GM19438 (cell line): ENCODE measurements at regions not wholly inside any gene's neighbourhood (a gene's known extent, or its start where the extent isn't known, plus 50 kb on each side); places are given as distances from the start of the nearest gene placed in this dataset.
"Not testable (repeated sequence)": the region's sequence is repeated elsewhere in the genome, so short reads cannot be mapped to it uniquely, and the experiment has no call there.

ENCODE experiments used
- ATAC-seq: cut with Tn5 transposase; IDR thresholded peaks from one replicate; pipeline ENCODE4 v1.9.1; 2021; ENCODE audit warnings: low read depth; ENCODE audit not compliant: unreplicated experiment

DNA sequence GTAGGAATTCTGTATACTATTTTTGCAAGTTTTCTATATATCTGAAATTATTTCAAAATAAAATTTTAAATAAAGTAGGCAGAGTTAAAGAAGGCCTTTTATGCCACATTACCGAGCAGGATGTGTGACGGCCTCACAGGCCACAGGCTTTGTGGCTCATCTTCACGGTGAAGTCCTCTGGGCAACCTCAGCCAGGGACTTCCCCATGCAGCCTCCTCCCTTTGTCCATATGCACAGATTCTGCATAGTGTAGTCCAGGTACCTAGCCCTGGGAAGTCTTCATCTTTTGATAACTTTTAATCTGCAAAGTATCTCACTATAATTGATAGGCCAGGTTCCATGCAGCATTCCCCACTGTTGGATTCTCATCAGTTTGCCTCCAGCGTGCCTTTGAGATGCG lies 62.8 kb downstream of the ARHGAP11B start:
- ATAC-seq: not testable (repeated sequence)

DNA sequence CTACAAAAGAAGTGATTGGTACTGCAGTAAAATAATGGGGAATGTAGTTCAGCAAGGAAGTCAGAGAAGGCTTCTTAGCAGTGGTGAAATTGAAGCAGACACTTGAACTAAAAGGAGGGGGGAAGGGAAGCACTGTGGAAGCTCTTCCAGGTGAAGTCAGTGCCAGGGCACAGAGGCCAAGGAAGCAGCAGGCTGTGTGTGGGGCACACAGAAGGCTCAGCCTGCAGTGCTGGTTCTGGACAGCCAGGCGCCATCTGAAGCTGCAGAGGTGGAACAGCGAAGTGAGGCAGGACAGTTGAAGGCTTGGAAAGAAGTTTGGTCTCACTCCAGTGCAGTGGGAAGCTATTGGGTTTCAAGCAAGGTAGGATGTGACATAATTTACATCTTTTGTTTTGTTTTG lies 64.2 kb downstream of the ARHGAP11B start:
- ATAC-seq: not testable (repeated sequence)

DNA sequence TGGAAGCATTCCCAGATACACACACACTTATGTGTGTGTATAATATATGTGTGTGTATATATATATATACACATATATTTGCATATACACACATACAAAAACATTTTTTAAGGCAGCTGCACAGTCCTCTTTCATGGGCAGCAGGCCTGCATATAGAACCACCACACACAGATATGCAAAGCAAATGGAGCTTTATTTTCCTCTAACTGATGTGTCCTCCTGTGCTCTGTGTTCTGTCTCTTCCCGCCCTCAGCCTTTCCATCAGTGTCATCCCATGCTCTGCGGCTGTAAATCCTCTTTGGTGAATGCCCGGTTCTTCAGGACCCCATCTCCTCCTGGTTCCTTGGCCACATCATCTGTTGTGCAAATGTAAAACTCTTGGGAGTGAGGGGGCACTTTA lies 69.9 kb downstream of the ARHGAP11B start:
- ATAC-seq: not testable (repeated sequence)

DNA sequence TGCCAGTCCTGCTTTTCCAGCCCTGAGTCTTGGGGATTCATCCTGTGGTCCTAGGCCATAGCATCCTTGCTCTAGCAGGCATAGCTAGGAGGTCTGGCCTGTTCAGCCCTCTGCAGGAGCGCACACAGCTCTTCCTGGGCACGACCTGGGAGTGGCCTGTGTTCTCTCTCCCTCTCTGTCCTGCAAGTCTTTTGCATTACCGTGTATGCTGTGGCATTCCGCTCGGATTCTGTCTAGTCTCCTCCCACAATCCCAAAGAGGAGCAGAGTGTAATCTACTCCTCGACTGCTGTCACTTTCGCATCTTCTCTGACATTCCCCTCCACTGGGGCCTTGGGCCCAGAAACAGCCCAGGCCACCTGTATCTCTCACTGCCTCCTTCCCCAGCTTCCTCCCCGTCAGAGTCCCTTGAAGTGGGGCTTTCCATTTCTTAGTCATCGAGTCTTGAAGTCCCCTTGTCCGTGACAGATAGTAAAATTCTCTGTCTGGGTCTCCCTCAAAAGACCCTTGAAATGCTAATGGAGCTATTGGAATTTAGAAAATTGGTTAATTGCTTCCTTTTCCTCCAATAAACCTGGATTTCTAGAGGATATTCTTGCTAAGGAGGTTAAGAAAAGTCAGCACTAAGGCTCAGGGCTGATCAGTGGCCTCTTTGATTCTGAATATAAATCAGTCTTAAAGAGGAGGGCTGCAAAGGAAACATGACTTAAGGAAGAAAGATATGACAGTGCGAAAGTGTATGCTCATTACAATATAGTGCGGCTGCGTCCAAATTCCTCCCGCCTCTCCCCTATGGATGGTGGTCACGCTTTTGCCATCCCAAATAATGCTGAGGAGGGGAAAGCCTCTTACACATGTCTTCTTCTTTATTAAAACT lies 70.7 kb downstream of the ARHGAP11B start:
- peak; percentile 71 for ATAC-seq

DNA sequence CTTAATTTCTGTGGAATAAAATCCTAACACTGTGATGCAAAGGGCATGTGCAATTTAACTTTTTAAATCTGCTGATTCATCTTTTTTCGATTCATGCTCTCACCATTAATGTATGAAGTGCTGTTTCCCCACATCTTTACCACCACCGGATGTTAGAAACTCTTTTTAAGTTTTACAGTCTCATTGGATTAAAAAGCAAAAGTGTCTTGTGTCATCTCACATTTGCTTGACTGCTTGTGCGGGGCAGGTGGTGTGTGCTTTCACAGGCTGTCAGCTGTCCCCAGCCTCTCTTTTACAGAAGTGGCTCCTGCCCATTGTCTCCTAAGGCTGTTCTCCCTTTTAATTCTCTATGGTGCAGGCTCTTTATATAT lies 71.4 kb downstream of the ARHGAP11B start:
- peak; percentile 63 for ATAC-seq

DNA sequence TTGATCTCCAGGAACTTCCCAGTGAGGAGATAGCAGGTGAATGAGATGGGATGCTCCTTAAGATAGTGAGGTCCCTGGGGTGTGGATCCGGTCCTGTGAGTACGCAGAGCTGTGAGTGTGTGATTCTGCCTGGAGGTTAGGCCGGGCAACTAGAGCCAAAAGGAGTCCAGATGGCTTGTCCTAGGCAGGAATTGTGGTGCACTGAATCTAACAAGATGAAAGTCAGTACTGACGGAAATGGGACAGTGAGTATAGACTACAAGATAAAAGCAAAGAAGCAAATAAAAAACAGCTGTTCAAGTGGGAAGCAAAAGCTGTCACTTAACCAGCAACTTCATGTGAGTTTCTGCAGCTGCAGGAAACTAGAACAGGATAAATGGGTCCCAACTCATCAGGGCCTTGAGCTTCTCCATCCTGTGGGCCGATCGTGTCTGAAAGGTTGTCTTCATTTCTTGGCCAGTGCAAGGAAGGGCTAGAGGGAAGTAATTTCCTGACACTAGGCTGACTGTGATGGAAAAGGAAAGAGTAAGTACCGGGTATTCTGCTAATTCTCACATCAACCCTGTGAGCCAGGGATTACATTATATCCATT lies 74.2 kb downstream of the ARHGAP11B start:
- ATAC-seq: not testable (repeated sequence)

DNA sequence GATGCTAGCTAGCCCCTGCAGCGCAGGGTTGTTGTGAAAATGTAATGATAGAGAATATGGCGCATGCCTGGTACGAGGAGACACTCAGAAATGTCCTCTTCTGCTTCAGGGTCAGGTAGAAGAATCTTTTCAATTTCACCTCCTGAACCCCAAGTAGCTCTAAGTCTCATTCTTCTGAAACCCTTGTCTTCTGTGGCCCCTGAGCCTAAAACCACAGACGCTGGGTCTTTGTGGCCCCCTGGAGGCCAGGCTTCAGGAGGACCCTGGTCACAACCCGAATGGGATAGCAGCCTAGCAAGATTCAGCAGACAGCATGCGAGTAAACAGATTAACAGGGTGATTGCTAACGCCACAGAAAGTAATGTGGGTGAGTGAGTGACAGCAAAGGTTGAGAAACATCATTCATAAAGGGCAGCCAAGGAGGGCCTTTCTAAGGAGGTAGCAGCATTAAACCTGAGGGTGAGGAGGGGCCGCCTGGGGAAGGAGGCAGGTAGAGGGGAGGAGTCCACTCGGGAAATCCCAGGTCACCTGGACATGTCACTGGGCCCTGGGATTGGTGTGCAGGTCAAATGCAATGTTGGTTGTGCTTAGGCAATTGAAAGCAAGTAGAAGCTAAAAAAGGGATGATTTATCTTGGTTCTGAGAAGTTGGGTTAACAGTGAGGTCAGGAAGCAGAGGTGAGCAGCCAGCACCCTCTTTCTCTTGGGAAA lies 82.2 kb downstream of the ARHGAP11B start:
- not testable (repeated sequence) for ATAC-seq

DNA sequence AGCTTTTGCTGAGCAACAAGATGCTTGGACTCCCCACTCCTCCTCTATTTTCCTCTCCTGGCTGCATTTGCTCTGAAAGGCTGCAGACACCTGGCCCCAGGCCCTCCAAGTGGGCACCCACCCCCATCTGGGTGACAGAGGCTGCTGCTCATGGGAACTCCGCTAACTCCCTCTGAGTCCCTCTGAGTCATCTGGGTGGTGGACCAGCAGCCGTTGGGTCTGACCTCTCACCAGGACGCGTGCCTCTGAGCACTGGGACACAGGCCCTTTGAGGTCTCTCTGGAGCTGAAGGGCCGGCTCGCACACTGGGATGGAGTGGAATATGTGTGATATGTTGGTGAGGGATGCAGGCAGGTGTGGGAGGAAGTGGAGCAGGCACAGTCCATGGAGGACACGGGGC lies 82.9 kb downstream of the ARHGAP11B start:
- ATAC-seq: not testable (repeated sequence)

DNA sequence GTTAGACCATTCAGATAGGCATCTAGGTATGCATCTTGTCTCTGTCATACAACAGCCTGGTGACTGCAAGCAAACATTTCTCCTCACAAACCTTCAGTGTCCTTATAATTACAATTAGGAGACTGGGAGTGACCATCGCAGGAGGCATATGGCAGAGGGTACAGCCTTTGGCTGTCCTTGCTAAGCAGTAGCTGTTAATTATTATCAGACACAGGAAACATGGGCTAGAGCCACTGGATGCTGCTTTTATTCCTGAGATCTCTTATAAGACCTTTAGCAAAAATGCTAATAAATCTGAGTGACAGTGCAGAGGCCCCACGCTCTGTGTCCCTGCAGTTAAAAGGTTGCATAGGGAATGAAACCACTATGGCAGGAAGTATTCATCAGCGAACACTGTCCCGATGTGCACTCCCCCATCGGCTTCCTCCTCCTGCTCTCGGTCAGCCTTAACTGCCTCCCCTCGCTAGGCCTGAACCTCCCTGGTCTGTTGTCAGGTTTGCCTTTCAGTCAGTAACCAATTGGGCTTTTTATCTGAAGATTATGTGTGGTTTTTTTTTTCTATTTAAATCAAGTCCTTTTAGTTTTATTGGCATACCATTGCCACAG lies 92.2 kb downstream of the ARHGAP11B start:
- peak; percentile 54 for ATAC-seq

DNA sequence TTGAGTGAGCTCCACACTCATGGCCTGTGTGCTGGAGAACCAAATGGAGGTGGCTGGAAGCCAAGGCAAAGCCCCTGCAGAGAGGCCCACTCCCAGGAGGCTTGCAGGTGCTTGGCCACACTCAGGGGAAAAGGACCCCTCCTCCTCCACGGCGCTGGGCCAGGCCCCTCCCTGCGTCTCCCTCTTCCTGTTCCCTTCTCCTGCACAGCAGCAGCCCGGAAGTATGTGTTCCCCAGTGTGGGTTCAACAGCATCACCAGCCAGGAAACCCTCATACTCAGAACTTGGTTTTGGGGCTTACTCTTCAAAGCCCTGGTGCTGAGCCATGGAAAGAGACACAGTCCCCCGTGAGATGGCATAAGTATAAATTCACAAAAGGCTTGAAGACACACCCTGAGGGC lies 93.4 kb downstream of the ARHGAP11B start:
- not testable (repeated sequence) for ATAC-seq

DNA sequence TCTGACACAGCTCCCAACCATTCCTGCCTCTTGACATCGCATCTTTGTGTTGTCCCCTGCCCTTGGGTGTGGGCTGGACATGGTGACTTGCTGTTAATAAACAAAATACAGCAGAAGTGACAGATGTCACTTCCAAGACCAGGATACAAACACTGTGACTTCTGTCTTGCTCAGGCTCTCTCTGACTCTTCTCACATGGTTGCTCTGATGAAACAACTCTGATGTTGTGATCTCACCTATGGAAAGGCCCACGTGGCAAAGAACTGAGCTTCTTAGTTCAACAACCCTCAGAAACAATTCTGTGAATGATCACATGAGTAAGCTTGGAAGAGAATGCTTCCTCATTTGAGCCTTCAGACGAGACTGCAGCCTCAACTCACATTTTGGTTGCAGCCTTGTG lies 94.9 kb downstream of the ARHGAP11B start:
- ATAC-seq: not testable (repeated sequence)

DNA sequence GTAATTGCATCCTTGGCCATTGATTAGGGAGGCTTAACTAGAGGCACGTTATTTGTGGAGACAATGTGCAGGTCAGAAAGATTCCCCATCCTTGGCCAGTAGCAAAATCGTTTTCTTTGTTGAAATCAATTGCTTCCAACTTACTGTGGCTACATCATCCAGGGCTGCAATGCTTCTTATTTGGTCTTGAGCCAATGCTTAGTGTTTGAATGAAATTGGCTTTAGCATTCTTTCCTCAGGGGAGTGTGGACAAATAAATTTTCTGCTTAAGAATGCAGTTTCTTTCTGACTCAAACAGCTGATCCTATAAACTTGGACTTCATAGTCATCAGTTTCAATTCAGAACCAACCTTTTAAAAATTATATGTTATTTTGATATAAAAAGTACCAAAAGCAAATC lies 95.6 kb downstream of the ARHGAP11B start:
- not testable (repeated sequence) for ATAC-seq

DNA sequence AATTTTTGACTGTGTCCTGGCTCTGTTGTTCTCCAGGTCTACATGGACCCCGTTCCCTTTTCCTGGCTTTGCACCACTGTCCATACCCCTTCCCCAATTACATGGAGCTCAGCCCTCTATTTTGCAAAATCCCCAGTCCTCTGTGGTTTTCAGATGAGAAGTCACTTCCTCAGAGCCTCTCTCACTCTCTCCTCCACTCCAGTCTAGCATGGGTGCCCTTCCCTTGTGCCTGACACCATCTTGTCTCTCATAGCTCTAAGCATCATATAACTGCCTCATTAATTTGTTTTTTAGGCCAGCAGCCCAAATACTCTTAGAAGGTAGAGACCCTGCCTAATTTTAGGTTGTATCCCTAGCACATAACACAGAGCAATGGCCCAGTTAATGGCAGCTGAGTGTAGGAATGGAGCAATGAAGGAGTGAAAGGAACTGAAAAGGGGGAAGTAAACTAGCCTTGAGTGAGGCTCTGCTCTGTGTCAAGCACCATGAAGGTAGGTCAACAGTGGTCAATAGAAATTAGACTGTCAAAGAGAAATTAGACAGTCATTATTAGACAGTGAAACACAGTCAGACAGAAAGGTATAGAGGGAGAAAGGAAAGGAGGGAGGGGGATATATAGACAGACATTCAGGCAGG lies 97.7 kb downstream of the ARHGAP11B start:
- ATAC-seq: not testable (repeated sequence)

DNA sequence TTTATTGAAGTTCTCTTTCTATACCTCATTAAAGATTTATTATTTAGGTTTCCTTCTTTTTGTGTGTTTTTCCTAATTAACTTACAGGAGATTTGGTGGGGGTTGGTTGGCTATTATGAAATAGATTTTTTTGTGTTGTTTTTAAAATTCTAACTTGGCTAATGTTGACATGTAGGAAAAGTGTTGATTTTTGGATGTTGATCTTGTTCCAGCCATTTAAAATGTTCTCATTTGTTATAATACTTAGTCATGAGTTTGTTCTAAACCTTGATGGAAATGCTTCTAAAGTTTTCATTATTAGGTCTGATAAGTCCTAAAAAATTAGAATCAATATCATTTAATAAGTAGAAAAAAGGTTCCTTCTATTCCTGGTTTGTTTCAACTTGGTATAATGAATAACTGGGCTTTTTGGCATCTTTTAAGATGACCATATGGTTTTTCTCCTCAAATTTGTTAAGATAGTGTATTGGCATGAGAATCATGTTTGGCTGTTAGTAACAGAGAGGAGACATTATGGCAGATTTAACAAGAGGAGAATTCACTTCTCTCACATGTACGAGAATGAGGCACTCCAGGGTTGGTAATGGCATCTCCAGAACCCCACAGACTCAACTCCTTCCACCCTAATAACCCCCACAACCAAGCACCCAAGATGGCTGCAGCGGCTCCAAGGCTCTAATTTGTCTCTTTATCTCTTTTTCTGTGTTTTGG lies 104.1 kb downstream of the ARHGAP11B start:
- not testable (repeated sequence) for ATAC-seq

DNA sequence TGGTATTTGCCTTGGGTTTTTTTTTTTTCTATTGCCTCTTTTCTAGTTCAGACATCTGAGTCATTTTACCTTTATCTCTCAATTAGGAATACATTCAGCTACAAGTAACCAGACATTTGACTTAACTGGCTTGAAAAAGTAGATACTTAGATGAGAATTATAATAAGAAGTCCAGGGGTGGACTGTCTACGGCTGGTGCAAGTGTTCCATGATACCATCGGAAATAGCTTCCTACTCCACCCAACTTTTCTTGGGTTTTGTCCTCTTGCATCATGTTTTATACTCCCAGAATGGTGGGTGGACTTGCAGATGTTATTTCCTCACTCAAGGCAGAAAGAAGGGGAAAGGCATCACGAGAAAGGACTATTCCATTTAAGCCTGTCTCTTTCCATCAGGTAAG lies 104.7 kb downstream of the ARHGAP11B start:
- ATAC-seq: not testable (repeated sequence)

DNA sequence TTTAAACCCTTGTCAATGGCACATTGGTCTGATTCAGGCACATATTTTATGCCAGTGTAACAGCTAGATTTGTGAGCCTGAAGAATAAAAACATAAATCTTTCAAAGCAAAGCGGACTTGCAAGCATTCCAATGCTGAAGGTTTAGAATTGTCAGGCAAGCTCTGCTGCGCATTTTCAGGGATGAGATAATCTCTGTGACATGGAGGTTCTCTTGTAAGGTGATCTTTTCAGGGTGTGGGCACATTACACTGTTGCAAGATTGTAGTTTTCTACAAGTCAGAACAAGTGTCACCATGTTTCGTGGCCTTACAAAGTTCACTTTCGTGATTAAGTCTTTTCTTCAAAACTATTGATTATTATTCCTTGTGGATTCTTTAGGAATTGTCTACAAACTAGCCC lies 106.2 kb downstream of the ARHGAP11B start:
- not testable (repeated sequence) for ATAC-seq

DNA sequence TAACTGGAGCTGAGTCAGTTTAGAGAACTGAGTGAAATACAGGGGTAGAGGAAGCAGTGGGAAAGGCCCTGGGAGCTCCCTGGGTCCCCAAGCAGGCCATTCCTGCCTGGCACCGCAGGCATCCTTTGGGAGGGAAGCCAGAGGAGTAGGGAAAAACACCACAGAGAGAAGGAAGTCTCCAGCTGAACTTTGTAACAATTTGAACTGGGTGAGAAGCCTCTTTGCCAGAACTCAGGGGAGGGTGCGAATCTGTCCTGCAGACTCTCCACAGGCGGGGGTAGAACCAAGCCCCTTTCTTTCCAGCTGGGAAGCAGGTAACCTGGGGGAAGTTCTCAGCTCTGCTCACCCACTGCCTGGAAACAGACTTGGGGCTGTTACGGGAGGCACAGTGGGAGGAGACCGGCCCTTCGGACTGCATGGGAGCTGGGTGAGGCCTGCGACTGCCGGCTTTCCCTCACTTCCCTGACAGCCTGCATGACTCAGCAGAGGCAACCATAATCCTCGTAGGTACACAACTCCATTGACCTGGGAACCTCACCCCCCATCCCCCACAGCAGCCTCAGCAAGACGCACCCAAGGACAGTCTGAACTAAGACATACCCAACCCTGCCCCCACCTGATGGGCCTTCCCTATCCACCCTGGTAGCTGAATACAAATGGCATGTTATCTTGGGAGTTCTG lies 110.1 kb downstream of the ARHGAP11B start:
- not testable (repeated sequence) for ATAC-seq

DNA sequence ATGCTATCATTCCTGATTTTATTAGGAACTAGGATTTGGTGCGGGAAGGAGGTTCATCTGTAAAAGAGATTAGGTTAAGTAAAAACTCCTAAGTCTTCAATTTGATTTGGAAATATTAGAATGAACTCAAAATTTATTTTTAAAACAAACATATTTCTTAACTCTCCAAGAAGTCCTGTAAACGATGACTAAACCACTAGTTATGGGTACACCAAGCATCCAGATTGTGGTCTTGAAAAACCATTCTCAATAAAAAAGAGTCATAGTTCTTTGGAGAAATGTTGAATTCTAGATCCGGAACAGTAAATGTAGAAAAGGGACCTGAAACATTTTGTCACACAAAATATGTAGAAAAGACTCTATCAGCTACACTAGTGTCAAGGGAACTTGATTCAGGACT lies 116.9 kb downstream of the ARHGAP11B start:
- ATAC-seq: not testable (repeated sequence)

DNA sequence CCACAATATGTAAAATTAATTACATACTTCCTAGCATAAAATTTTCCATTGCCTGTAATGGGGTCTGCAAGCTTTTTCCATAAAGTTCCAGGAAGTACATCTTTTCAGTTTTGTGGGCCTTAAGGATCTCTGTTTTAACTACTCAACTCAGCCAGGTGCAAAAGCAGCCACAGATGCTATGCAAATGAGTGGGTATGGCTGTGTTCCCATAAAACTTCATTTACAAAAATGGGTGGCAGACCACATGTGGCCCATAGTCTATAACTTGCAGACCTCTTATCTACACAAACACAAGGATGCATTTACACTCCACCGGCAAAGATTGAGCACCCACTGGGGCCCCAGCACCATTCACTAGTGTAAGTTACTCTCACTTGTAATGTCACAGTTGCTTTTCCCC lies 123.1 kb downstream of the ARHGAP11B start:
- not testable (repeated sequence) for ATAC-seq
